ENCODE measurements at regions not wholly inside any gene's neighbourhood (a gene's known extent, or its start where the extent isn't known, plus 50 kb on each side); places are given as distances from the start of the nearest gene placed in this dataset.

DNA sequence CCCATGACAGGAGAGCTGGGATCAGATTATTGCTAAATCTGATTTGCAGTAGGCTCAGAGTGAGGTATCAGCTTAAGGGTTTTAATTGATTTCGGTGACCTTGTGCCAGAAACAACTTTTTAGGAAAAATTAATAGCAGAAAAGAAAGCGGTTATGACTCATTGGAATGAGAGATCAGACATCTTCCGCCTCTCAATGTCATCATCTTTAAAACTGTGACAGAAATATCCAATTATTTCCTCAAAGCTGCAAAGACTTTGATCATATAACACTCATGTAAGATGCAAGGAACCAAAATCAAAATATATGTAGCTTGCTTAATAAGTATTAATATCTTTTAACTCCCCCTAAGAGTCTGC is 190.1 kb upstream of the FOXF1 start:
- TF ChIP-seq EZH2 (IDR thresholded peaks at IDR 0.05; ENCODE audit: low read length), result no peak
- TF ChIP-seq, protein P1, sequence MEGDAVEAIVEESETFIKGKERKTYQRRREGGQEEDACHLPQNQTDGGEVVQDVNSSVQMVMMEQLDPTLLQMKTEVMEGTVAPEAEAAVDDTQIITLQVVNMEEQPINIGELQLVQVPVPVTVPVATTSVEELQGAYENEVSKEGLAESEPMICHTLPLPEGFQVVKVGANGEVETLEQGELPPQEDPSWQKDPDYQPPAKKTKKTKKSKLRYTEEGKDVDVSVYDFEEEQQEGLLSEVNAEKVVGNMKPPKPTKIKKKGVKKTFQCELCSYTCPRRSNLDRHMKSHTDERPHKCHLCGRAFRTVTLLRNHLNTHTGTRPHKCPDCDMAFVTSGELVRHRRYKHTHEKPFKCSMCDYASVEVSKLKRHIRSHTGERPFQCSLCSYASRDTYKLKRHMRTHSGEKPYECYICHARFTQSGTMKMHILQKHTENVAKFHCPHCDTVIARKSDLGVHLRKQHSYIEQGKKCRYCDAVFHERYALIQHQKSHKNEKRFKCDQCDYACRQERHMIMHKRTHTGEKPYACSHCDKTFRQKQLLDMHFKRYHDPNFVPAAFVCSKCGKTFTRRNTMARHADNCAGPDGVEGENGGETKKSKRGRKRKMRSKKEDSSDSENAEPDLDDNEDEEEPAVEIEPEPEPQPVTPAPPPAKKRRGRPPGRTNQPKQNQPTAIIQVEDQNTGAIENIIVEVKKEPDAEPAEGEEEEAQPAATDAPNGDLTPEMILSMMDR (optimal IDR thresholded peaks at IDR 0.05 in 1 of 3, IDR thresholded peaks at IDR 0.05 in 1 of 3, conservative IDR thresholded peaks at IDR 0.05 in 1 of 3; ENCODE audit: extremely low read depth in 1 of 3, insufficient read depth in 2 of 3, low read length in 3 of 3), result no peak

Data from keratinocyte (primary cell).